Retinal pigment epithelial cell (primary cell): ENCODE measurements at regions not wholly inside any gene's neighbourhood (a gene's known extent, or its start where the extent isn't known, plus 50 kb on each side); places are given as distances from the start of the nearest gene placed in this dataset.

Experiments used
- DNase-seq: peaks from one replicate; pipeline ENCODE4 v3.0.0-alpha.2; 2010; ENCODE audit warnings: low read depth
- H3K4me3 ChIP-seq: 2 replicates; pipeline ENCODE4 v1.5.1; 2011; ENCODE audit warnings: mild to moderate bottlenecking, low read length, control low read depth, moderate library complexity
- TF ChIP-seq, protein P1 (sequence below): conservative IDR thresholded peaks from 2 replicates; pipeline ENCODE4 v1.5.1; 2011; ENCODE audit warnings: low read depth, low read length, control low read depth, inconsistent platforms

DNA sequence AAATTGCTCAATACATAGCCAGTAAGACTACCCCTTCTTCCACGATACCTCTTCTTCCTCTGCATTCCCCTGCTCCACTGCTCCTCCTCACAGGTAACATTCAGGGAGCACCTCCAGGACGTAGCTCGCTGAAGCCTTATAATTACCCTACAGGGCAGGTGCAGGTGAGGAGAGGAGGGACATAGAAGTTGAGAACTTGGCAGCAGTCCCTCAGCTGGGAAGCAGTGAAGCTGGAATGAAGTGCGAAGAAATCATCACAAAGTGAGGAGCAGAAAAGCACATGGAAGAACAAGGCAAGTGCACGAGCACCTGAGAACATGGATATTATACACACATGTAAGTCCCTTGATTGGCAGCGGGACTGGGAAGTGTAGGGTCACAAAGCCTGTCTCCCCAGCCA, 118.2 kb downstream of the HSD17B3 start:
- H3K4me3 ChIP-seq = no peak overlapping the region
- TF ChIP-seq, protein P1, sequence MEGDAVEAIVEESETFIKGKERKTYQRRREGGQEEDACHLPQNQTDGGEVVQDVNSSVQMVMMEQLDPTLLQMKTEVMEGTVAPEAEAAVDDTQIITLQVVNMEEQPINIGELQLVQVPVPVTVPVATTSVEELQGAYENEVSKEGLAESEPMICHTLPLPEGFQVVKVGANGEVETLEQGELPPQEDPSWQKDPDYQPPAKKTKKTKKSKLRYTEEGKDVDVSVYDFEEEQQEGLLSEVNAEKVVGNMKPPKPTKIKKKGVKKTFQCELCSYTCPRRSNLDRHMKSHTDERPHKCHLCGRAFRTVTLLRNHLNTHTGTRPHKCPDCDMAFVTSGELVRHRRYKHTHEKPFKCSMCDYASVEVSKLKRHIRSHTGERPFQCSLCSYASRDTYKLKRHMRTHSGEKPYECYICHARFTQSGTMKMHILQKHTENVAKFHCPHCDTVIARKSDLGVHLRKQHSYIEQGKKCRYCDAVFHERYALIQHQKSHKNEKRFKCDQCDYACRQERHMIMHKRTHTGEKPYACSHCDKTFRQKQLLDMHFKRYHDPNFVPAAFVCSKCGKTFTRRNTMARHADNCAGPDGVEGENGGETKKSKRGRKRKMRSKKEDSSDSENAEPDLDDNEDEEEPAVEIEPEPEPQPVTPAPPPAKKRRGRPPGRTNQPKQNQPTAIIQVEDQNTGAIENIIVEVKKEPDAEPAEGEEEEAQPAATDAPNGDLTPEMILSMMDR = no peak
- DNase-seq = no peak

DNA sequence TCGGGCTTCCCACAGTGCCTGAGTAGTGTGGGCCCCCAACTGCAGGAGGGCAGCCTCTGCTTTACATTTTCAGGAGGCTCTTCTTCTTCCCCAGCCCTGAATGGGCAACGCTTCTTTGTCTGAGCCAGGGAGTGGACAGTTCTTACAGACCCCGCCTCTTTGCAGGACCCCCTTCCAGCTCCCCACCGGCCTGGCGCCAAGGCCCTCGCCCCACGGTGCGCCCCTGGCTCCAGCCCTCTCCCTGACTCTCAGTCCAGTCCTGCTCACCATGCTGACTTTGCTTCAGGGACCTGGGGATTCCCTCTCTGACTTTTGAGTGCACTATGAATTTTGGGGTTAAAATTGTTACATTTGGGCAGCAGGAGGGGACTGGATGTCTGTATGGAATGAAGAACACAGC, 123.8 kb downstream of the HSD17B3 start:
- no peak for DNase-seq
- no peak overlapping the region for H3K4me3 ChIP-seq
- TF ChIP-seq, protein P1 = no peak

DNA sequence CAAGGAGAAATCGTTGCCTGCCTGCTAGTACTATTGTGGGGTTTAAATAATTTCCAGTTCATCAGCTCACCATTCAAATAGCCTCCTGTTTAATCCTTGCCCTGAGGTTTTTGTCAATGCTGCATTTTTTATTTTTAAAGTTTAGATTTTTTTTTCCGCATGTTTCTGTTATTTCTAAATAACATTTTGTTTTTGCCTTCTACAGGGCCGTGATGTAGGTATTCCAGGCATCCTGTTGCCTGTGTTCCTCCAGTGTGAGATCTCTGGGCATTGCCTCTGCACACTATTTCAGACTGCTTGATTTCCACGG, 124.3 kb downstream of the HSD17B3 start:
- DNase-seq = no peak
- TF ChIP-seq, protein P1 = no peak
- no peak overlapping the region for H3K4me3 ChIP-seq

DNA sequence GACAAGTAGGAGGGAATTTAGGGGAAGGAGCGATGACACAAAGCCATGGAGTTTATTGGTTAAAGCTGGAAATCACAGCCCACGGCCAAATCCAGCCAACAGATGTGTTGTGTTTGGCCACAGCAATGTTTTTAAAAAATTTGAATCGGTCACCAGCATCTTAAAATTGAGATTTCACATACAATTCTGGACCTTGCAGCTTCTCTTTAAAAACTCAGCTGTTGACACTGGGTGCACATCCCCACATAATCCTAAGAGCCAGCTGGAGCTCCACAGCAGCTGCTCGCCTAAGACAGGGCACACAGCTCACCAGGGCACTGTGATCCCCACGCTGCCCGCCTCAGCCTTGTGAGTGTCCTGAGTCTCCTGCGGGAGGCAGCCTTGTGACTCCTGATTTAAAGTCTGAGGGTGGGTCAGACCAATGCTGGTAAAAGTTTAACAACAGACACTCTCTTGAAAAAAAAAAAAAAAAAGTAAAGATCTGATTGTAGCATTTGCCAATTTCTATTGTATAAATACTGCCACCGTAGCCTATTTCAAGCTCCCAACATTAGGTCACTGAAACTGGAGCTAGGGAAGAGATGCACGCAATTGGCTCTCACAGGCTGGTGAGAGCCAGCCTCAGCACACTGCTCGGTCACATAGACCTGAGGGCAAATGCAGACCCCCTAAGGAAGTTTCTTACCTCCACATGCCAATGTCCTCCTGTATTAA, 124.8 kb downstream of the HSD17B3 start:
- no peak overlapping the region for H3K4me3 ChIP-seq
- DNase-seq = no peak
- TF ChIP-seq, protein P1 = no peak

DNA sequence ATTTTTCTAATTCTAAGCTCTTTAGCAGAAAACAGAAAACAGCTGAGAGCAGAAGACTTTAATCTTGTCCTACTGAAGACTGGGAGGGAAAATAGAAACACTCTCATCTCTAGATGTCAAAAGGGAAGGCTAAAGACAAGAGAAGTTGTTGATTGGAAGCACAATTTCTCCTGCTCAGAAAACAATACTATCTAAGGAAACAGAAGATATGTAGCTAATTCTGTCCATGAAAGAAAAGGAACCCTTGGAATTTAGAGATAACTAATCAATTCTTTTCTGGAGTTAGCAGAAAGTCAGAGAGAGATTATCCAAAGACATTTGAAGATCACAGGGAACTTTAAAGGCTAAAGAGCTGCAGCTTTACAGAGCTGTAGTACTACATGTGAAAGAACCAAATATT, 126.2 kb downstream of the HSD17B3 start:
- no peak for DNase-seq
- H3K4me3 ChIP-seq = no peak overlapping the region
- TF ChIP-seq, protein P1 = no peak

DNA sequence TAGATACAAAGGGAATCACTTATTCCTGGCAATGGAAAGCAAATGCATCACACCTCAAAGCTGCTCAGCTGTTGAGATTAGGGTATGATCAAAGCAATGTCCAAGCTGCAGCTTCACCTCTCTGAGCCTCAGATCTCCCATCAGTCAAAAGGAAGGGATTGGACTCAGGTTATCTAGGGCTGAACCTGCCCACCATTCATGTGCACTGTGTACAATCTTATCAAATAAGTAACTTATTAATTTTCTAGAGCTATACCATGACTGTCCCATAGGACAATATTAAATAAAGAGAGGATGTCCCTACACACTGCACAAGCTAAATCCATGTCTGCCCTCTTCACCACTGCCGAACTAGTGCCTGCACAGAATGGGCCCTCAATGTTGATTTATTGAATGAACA, 127.0 kb downstream of the HSD17B3 start:
- no peak overlapping the region for H3K4me3 ChIP-seq
- no peak for DNase-seq
- TF ChIP-seq, protein P1 = no peak

DNA sequence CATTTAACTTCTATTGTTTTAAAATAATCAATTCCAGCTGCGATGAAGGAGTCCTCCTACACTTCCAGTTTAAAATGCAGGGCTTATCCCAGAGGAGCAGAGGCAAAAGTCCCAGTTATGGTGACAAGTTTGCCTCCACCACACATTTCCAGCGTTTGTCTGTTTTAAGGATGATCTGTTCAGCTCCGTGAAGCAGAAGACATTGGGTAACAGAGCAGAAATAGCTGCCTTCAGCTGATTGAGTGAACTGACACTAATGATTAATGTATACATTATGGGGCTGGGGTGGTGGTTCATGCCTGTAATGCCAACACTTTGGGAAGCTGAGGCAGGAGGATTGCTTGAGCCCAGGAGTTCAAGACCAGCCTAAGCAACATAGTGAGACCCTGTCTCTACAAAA, 127.6 kb downstream of the HSD17B3 start:
- no peak for DNase-seq
- H3K4me3 ChIP-seq = no peak overlapping the region
- TF ChIP-seq, protein P1 = no peak
